Upper lobe of left lung (tissue), 6 donors: ENCODE measurements at regions not wholly inside any gene's neighbourhood (a gene's known extent, or its start where the extent isn't known, plus 50 kb on each side); places are given as distances from the start of the nearest gene placed in this dataset.

Experiments
- ATAC-seq, 2 donors: fragments of 200-7000 bp; cut with Tn5 transposase; one replicate each; pipeline ENCODE4 v1.9.1; 2022; ENCODE audit warnings: mild to moderate bottlenecking in 2 of 2, moderate library complexity in 2 of 2; ENCODE audit not compliant: low FRiP score in 2 of 2
- DNase-seq, 2 donors: peaks; one replicate each; pipeline ENCODE4 v3.0.0-alpha.2; 2019 to 2020
- H3K27ac ChIP-seq, 4 donors: fragments of 200-600 bp; sonication (generic); one replicate each; pipeline ENCODE4 v1.5.1; 2016 to 2019
- H3K27me3 ChIP-seq, 4 donors: fragments of 200-600 bp; sonication (generic); one replicate each; pipeline ENCODE4 v1.5.1; 2017 to 2019
- H3K36me3 ChIP-seq, 4 donors: fragments of 200-600 bp; sonication (generic); one replicate each; pipeline ENCODE4 v1.5.1; 2016 to 2019
- H3K4me1 ChIP-seq, 4 donors: fragments of 200-600 bp; sonication (generic); one replicate each; pipeline ENCODE4 v1.5.1; 2018 to 2019
- H3K4me3 ChIP-seq, 4 donors: fragments of 200-600 bp; sonication (generic); one replicate each; pipeline ENCODE4 v1.5.1; 2017 to 2019; ENCODE audit warnings: mild to moderate bottlenecking in 2 of 4, moderate library complexity in 1 of 4
- H3K9me3 ChIP-seq, 4 donors: fragments of 200-600 bp; sonication (generic); one replicate each; pipeline ENCODE4 v1.5.1; 2018 to 2019
- EP300 ChIP-seq, 4 donors: sonication (generic); formaldehyde crosslinking; IDR thresholded peaks; one replicate each; pipeline ENCODE4 v1.5.1; 2017; ENCODE audit warnings: antibody characterized with exemption in 4 of 4, control low read depth in 2 of 4
- POLR2A ChIP-seq, 4 donors: fragments of 450-650 bp; IDR thresholded peaks; one replicate each; pipeline ENCODE4 v1.5.1; 2016 to 2017; ENCODE audit warnings: antibody characterized with exemption in 4 of 4, mild to moderate bottlenecking in 2 of 4
- POLR2AphosphoS5 ChIP-seq, 2 donors: sonication (generic); formaldehyde crosslinking; IDR thresholded peaks; one replicate each; pipeline ENCODE4 v1.5.1; 2017; ENCODE audit warnings: antibody characterized with exemption in 2 of 2
- WGBS, 2 donors: methylation state at CpG; one replicate each; pipeline ENCODE4 v1.1.5; 2017 to 2018; 5-methylcytosine and 5-hydroxymethylcytosine counted together
- TF ChIP-seq, protein P1 (sequence below), 6 experiments: fragments of 450-650 bp in 4 of 6; fragments of 200-600 bp in 2 of 6; sonication (generic) in 2 of 6; IDR thresholded peaks; one replicate each; pipeline ENCODE4 v1.5.1; 2016 to 2019; ENCODE audit warnings: antibody characterized with exemption in 6 of 6
- donor health status: DM: no; HTN: no; CAD: no; lungs with moderate emphysema.
- donor health status: DM: no; HTN: yes; CAD: no; lungs with severe emphysema.

DNA sequence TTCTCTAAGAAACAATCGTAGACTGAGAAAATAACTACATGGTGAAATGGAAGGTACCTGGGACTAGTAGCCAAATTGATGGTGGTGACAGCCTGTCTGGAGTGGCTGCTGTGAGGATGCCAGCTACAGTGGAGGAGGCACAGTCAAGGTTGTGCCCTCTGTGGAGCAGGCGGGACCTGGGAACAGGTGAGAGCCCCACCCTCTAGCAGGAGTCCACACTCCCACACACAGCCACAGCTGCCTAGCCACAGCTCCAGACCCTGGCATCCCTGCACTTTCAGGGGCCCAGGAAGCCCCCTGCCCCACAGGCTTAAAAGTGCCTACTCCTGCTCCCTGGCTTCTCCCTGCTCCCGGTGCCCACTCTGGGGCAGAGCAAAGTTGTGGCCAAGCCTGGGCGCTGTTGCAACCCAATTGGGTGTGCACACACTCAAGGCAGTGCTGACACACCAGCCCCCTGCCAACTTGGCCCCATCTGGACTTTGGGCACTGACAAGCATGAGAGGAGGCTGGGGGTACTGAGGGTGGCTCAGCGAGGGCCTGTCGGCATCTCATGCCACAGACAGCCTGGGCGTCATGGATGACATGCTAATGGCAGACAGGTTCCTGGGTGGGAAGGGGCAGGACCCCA, 548.7 kb downstream of the TBC1D32 start:
- Histone ChIP-seq H3K27ac (no peak overlapping the region), H3K9me3 (peaks cover 0 to 2% (median 0%) of the 10 kb centered on the region in 4 donors), H3K4me1 (no peaks in the 10 kb centered on the region), H3K4me3 (no peak overlapping the region), H3K36me3 (no peaks in the 10 kb centered on the region), H3K27me3 (no peaks in the 10 kb centered on the region)
- peak in 1 of 2 donors; percentile 25 for DNase-seq
- 89 to 91% methylated on average over 7 of the region's 7 CpGs for WGBS, 2 donors
- TF ChIP-seq EP300 (IDR thresholded peaks at IDR 0.05) (no peak), POLR2AphosphoS5 (IDR thresholded peaks at IDR 0.05) (no peak), POLR2A (IDR thresholded peaks at IDR 0.05) (no peak)
- TF ChIP-seq, protein P1, sequence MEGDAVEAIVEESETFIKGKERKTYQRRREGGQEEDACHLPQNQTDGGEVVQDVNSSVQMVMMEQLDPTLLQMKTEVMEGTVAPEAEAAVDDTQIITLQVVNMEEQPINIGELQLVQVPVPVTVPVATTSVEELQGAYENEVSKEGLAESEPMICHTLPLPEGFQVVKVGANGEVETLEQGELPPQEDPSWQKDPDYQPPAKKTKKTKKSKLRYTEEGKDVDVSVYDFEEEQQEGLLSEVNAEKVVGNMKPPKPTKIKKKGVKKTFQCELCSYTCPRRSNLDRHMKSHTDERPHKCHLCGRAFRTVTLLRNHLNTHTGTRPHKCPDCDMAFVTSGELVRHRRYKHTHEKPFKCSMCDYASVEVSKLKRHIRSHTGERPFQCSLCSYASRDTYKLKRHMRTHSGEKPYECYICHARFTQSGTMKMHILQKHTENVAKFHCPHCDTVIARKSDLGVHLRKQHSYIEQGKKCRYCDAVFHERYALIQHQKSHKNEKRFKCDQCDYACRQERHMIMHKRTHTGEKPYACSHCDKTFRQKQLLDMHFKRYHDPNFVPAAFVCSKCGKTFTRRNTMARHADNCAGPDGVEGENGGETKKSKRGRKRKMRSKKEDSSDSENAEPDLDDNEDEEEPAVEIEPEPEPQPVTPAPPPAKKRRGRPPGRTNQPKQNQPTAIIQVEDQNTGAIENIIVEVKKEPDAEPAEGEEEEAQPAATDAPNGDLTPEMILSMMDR (IDR thresholded peaks at IDR 0.05) = no peak
- peak; percentile 31 to 73 for ATAC-seq

DNA sequence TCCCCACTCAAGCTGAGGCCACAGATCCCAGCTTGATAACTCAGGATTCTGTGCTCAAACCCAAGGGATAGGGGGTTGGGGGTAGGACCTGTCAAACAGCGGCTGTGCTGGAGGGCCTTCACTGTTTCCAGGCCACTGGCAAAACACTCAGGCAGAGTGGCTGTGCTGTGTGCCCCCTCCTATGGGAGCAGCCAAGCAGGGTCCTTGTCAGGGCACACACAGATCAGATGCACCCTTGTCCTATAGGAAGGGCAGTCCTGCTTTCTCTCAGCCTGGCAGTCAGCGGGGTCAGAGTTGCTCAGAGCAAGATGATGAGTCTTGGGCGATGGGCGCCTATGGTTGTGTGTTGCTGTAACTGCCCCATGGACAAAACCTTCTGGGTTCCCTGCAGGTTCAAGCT, 554.8 kb downstream of the TBC1D32 start:
- no peak for DNase-seq
- H3K36me3 ChIP-seq = no peaks in the 10 kb centered on the region
- H3K4me3 ChIP-seq = no peak overlapping the region
- ATAC-seq = no peak
- H3K4me1 ChIP-seq = no peaks in the 10 kb centered on the region
- TF ChIP-seq POLR2A (IDR thresholded peaks at IDR 0.05) (no peak), POLR2AphosphoS5 (IDR thresholded peaks at IDR 0.05) (no peak), EP300 (IDR thresholded peaks at IDR 0.05) (no peak)
- TF ChIP-seq, protein P1 (IDR thresholded peaks at IDR 0.05) = no peak
- no peak overlapping the region for H3K27ac ChIP-seq
- 75 to 80% methylated on average over 1 to 4 of the region's 4 CpGs for WGBS, 2 donors
- H3K27me3 ChIP-seq = no peaks in the 10 kb centered on the region
- H3K9me3 ChIP-seq = no peaks in the 10 kb centered on the region

DNA sequence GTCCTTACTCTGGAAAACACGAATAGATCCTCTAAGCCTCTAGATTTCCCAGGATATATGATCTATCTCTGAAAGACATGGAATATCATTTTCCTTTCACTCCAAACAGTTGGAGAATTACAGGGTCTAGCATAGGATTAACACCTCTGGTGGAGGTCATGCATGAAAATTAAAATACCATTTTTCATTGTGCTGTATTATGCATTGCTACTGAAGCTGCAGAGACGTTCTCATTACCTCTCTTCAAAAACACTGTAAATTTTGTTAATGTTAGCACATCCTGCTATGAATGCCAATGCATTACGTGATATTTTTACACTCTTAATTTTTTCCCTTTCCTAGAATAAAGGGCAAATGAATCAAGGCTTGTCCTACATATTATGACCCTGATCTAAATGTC, 558.6 kb downstream of the TBC1D32 start:
- no peaks in the 10 kb centered on the region for H3K9me3 ChIP-seq
- H3K36me3 ChIP-seq = no peaks in the 10 kb centered on the region
- DNase-seq = no peak
- ATAC-seq = no peak
- H3K4me1 ChIP-seq = no peaks in the 10 kb centered on the region
- H3K27ac ChIP-seq = no peak overlapping the region
- H3K27me3 ChIP-seq = no peaks in the 10 kb centered on the region
- TF ChIP-seq, protein P1 (IDR thresholded peaks at IDR 0.05) = no peak
- no peak for TF ChIP-seq EP300 (IDR thresholded peaks at IDR 0.05)
- TF ChIP-seq POLR2AphosphoS5 (IDR thresholded peaks at IDR 0.05) = no peak
- no peak for TF ChIP-seq POLR2A (IDR thresholded peaks at IDR 0.05)
- WGBS, 2 donors = 66 to 68% methylated on average over 3 of the region's 3 CpGs
- H3K4me3 ChIP-seq = no peak overlapping the region

DNA sequence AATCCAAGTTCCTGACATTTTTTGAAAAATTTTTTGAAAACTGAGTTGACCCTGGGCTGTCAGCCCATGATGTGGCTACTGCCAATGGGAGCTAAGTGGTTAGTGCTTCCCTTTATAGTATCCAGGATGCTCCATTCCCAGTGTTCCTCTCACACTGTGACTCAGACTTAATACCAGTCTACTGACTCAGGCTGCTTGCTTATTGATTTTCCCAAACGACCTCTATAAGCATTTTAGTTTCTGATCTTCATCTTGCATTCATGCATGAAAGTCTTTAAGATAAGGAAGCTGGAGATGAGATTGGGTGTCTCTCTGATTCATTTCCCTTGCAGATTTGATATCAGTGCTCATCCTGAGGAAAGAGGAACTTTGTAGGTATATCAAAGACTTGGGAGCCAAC, 560.0 kb downstream of the TBC1D32 start:
- no peak for TF ChIP-seq POLR2AphosphoS5 (IDR thresholded peaks at IDR 0.05)
- no peak for TF ChIP-seq POLR2A (IDR thresholded peaks at IDR 0.05)
- no peak for TF ChIP-seq EP300 (IDR thresholded peaks at IDR 0.05)
- TF ChIP-seq, protein P1 (IDR thresholded peaks at IDR 0.05) = no peak
- no peak overlapping the region for H3K27ac ChIP-seq
- ATAC-seq = no peak
- no peak for DNase-seq
- no peaks in the 10 kb centered on the region for H3K4me1 ChIP-seq
- no peaks in the 10 kb centered on the region for H3K27me3 ChIP-seq
- no peaks in the 10 kb centered on the region for H3K36me3 ChIP-seq
- WGBS, 2 donors = 78 to 92% methylated on average over 1 of the region's 1 CpG
- H3K4me3 ChIP-seq = no peak overlapping the region
- H3K9me3 ChIP-seq = no peaks in the 10 kb centered on the region

DNA sequence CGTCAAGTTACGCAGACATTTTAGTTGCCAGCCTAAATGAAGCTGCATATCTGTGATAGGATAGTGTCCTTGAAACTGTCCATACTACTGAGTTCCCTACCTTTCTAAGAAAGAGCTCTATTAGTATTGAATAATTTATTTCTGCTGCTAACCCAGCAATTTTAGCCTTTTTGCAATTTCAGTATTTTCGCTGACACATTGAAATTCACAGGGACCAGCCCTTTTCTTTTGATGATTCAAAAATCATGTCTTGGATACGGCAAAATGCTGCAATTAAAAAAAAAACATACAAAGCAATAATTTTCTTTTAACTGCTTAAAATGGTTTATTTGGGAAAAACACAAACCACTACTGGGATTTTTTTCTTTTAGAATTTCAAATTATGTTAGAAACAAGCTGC, 563.3 kb downstream of the TBC1D32 start:
- no peaks in the 10 kb centered on the region for H3K36me3 ChIP-seq
- TF ChIP-seq EP300 (IDR thresholded peaks at IDR 0.05) = no peak
- TF ChIP-seq POLR2AphosphoS5 (IDR thresholded peaks at IDR 0.05) = no peak
- TF ChIP-seq POLR2A (IDR thresholded peaks at IDR 0.05) = no peak
- TF ChIP-seq, protein P1 (IDR thresholded peaks at IDR 0.05) = no peak
- H3K9me3 ChIP-seq = no peaks in the 10 kb centered on the region
- H3K27ac ChIP-seq = no peak overlapping the region
- 90% methylated on average over 4 of the region's 4 CpGs for WGBS, 2 donors
- no peak for ATAC-seq
- H3K27me3 ChIP-seq = no peaks in the 10 kb centered on the region
- no peak overlapping the region for H3K4me3 ChIP-seq
- no peak for DNase-seq
- H3K4me1 ChIP-seq = no peaks in the 10 kb centered on the region
